ENCODE measurements at regions not wholly inside any gene's neighbourhood (a gene's known extent, or its start where the extent isn't known, plus 50 kb on each side); places are given as distances from the start of the nearest gene placed in this dataset.

DNA sequence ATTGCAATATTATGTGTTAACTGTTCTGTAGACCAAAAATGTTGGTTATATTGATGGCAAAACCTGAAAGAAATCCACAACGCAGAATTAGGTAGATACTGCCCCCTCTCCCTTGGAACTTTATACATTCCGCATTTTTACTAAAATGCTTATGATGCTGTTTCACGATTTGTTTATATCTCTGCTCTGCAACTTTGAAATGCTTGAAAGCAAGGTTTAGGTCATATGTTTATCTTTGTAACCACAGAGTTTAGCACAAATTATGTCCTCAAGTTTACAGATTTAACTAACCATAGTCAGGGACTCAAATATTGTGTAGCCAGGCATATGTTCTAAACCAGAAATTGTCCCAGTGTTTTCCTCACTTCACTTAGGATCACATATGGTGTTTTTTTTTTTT, 66.1 kb upstream of the H2AZ1 start:
- Mint-ChIP-seq H3K27me3 (peaks cover 4% of the 10 kb centered on the region), H3K4me1 (ENCODE audit: low read depth) (no peaks in the 10 kb centered on the region)
- CTCF ChIA-PET = no interaction called here

GRCh38 chr4:100014616-100015015, 64.5 kb upstream of the H2AZ1 start:
- intact Hi-C loops (cut with DNase I, micrococcal nuclease) = no loop called here
- H3K4me3 Mint-ChIP-seq = no peak overlapping the region
- no peak for ATAC-seq (ENCODE audit: poor library complexity)

More for the DNA sequence above, 66.1 kb upstream of the H2AZ1 start:
- Mint-ChIP-seq H3K36me3 (ENCODE audit: low read depth) (no peaks in the 10 kb centered on the region), H3K4me3 (no peak overlapping the region), H3K27ac (no peak overlapping the region), H3K9me3 (no peaks in the 10 kb centered on the region)
- no peak for DNase-seq
- no peaks in the 10 kb centered on the region for H3K36me3 ChIP-seq (ENCODE audit: insufficient read depth, low read length)
- POLR2A ChIA-PET = no interaction called here
- H3K27ac ChIP-seq (ENCODE audit: low read depth in 1 of 2, low read length in 2 of 2) = no peak overlapping the region
- H3K27me3 ChIP-seq (ENCODE audit: control insufficient read depth in 1 of 2, insufficient read depth in 2 of 2, low read length in 2 of 2) = no peaks in the 10 kb centered on the region
- H3K4me3 ChIP-seq (ENCODE audit: low read length) = no peak overlapping the region
- TF ChIP-seq, protein P1, sequence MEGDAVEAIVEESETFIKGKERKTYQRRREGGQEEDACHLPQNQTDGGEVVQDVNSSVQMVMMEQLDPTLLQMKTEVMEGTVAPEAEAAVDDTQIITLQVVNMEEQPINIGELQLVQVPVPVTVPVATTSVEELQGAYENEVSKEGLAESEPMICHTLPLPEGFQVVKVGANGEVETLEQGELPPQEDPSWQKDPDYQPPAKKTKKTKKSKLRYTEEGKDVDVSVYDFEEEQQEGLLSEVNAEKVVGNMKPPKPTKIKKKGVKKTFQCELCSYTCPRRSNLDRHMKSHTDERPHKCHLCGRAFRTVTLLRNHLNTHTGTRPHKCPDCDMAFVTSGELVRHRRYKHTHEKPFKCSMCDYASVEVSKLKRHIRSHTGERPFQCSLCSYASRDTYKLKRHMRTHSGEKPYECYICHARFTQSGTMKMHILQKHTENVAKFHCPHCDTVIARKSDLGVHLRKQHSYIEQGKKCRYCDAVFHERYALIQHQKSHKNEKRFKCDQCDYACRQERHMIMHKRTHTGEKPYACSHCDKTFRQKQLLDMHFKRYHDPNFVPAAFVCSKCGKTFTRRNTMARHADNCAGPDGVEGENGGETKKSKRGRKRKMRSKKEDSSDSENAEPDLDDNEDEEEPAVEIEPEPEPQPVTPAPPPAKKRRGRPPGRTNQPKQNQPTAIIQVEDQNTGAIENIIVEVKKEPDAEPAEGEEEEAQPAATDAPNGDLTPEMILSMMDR (IDR thresholded peaks at IDR 0.05) = no peak
- no peaks in the 10 kb centered on the region for H3K4me1 ChIP-seq (ENCODE audit: insufficient read depth, low read length)
- no peaks in the 10 kb centered on the region for H3K9me3 ChIP-seq (ENCODE audit: control insufficient read depth in 1 of 2, insufficient read depth in 1 of 2, low read length in 2 of 2)
- intact Hi-C loops (cut with DNase I, micrococcal nuclease) = no loop called here
- ATAC-seq (ENCODE audit: poor library complexity) = no peak

GRCh38 chr4:100009490-100009889, 59.4 kb upstream of the H2AZ1 start:
- no peak for DNase-seq
- intact Hi-C loops (cut with DNase I, micrococcal nuclease) = no loop called here
- TF ChIP-seq, protein P1 (IDR thresholded peaks at IDR 0.05) = no peak
- H3K9me3 Mint-ChIP-seq = no peaks in the 10 kb centered on the region
- peaks cover 15% of the 10 kb centered on the region for H3K27me3 Mint-ChIP-seq
- no peaks in the 10 kb centered on the region for H3K36me3 Mint-ChIP-seq (ENCODE audit: low read depth)
- H3K9me3 ChIP-seq (ENCODE audit: control insufficient read depth in 1 of 2, insufficient read depth in 1 of 2, low read length in 2 of 2) = no peaks in the 10 kb centered on the region
- H3K4me1 Mint-ChIP-seq (ENCODE audit: low read depth) = no peaks in the 10 kb centered on the region
- H3K36me3 ChIP-seq (ENCODE audit: insufficient read depth, low read length) = no peaks in the 10 kb centered on the region
- CTCF ChIA-PET = no interaction called here
- POLR2A ChIA-PET = no interaction called here
- no peak overlapping the region for H3K27ac ChIP-seq (ENCODE audit: low read depth in 1 of 2, low read length in 2 of 2)
- H3K4me3 ChIP-seq (ENCODE audit: low read length) = no peak overlapping the region
- no peak overlapping the region for H3K4me3 Mint-ChIP-seq
- no peaks in the 10 kb centered on the region for H3K4me1 ChIP-seq (ENCODE audit: insufficient read depth, low read length)
- peaks cover 0 to 3% of the 10 kb centered on the region in 2 experiments for H3K27me3 ChIP-seq (ENCODE audit: control insufficient read depth in 1 of 2, insufficient read depth in 2 of 2, low read length in 2 of 2)
- ATAC-seq (ENCODE audit: poor library complexity) = no peak
- no peak overlapping the region for H3K27ac Mint-ChIP-seq

More at GRCh38 chr4:100014616-100015015, 64.5 kb upstream of the H2AZ1 start:
- Mint-ChIP-seq H3K9me3 (no peaks in the 10 kb centered on the region), H3K27ac (no peak overlapping the region), H3K4me1 (ENCODE audit: low read depth) (no peaks in the 10 kb centered on the region), H3K36me3 (ENCODE audit: low read depth) (no peaks in the 10 kb centered on the region), H3K27me3 (no peaks in the 10 kb centered on the region)
- CTCF ChIA-PET = no interaction called here
- H3K36me3 ChIP-seq (ENCODE audit: insufficient read depth, low read length) = no peaks in the 10 kb centered on the region
- H3K4me1 ChIP-seq (ENCODE audit: insufficient read depth, low read length) = no peaks in the 10 kb centered on the region
- TF ChIP-seq, protein P1 (IDR thresholded peaks at IDR 0.05) = no peak
- no peak overlapping the region for H3K27ac ChIP-seq (ENCODE audit: low read depth in 1 of 2, low read length in 2 of 2)
- no peaks in the 10 kb centered on the region for H3K27me3 ChIP-seq (ENCODE audit: control insufficient read depth in 1 of 2, insufficient read depth in 2 of 2, low read length in 2 of 2)
- no peak for DNase-seq
- H3K9me3 ChIP-seq (ENCODE audit: control insufficient read depth in 1 of 2, insufficient read depth in 1 of 2, low read length in 2 of 2) = no peaks in the 10 kb centered on the region
- H3K4me3 ChIP-seq (ENCODE audit: low read length) = no peak overlapping the region
- POLR2A ChIA-PET = no interaction called here
